ENCODE measurements at regions not wholly inside any gene's neighbourhood (a gene's known extent, or its start where the extent isn't known, plus 50 kb on each side); places are given as distances from the start of the nearest gene placed in this dataset.

GRCh38 chr4:180860089-180860720 lies 1383.0 kb upstream of the TENM3 start:
- TF ChIP-seq, protein P1, sequence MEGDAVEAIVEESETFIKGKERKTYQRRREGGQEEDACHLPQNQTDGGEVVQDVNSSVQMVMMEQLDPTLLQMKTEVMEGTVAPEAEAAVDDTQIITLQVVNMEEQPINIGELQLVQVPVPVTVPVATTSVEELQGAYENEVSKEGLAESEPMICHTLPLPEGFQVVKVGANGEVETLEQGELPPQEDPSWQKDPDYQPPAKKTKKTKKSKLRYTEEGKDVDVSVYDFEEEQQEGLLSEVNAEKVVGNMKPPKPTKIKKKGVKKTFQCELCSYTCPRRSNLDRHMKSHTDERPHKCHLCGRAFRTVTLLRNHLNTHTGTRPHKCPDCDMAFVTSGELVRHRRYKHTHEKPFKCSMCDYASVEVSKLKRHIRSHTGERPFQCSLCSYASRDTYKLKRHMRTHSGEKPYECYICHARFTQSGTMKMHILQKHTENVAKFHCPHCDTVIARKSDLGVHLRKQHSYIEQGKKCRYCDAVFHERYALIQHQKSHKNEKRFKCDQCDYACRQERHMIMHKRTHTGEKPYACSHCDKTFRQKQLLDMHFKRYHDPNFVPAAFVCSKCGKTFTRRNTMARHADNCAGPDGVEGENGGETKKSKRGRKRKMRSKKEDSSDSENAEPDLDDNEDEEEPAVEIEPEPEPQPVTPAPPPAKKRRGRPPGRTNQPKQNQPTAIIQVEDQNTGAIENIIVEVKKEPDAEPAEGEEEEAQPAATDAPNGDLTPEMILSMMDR (IDR thresholded peaks at IDR 0.05) = no peak
- Mint-ChIP-seq H3K4me3 (ENCODE audit: unreplicated experiment) (no peak overlapping the region), H3K4me1 (ENCODE audit: unreplicated experiment) (no peaks in the 10 kb centered on the region), H3K27me3 (ENCODE audit: unreplicated experiment) (no peaks in the 10 kb centered on the region), H3K36me3 (ENCODE audit: unreplicated experiment) (no peaks in the 10 kb centered on the region), H3K9me3 (ENCODE audit: unreplicated experiment) (peaks cover 8% of the 10 kb centered on the region), H3K27ac (ENCODE audit: unreplicated experiment) (no peak overlapping the region)
- DNase-seq (ENCODE audit: extremely low spot score, unreplicated experiment) = no peak

GRCh38 chr4:180861651-180862050 lies 1381.6 kb upstream of the TENM3 start:
- Mint-ChIP-seq H3K4me3 (ENCODE audit: unreplicated experiment) (no peak overlapping the region), H3K4me1 (ENCODE audit: unreplicated experiment) (no peaks in the 10 kb centered on the region), H3K9me3 (ENCODE audit: unreplicated experiment) (peaks cover 8% of the 10 kb centered on the region), H3K27ac (ENCODE audit: unreplicated experiment) (no peak overlapping the region), H3K36me3 (ENCODE audit: unreplicated experiment) (no peaks in the 10 kb centered on the region), H3K27me3 (ENCODE audit: unreplicated experiment) (no peaks in the 10 kb centered on the region)
- DNase-seq (ENCODE audit: extremely low spot score, unreplicated experiment) = no peak
- TF ChIP-seq, protein P1 (IDR thresholded peaks at IDR 0.05) = no peak

DNA sequence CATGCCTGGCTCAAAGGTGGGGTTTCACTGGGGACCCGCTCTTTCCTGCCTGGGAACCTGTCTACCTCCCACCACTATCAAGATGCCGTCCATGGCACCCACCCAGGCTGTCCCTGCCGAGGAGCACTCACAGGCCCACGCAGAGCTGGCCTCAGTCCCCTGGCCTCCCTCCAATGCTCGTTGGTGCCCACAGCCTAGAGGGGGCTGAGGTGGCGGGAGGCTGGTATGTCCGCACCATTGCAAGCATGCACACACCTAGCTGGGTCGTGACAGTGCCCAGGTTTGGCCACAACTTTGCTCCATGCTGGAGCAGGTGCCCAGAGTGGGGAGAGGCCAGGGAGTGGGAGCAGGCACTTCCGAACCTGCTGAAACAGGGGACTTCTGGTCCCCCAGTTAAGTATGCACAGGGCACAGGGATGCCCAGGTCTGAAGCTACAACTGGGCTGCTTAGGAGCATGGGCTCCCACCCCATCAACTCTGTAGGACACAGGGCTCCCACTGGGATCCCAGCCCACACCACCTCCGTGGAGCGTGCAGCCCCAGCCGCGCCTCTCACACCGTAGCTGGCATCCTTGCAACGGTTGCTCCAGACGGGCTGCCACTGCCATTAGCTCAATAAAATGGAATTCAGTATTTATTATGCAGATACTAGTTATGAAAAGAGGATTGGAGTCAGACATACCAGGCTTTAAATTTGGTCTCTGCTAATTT lies 1376.1 kb upstream of the TENM3 start:
- no peak for DNase-seq (ENCODE audit: extremely low spot score, unreplicated experiment)
- no peak overlapping the region for H3K27ac Mint-ChIP-seq (ENCODE audit: unreplicated experiment)
- H3K4me3 Mint-ChIP-seq (ENCODE audit: unreplicated experiment) = no peak overlapping the region
- H3K27me3 Mint-ChIP-seq (ENCODE audit: unreplicated experiment) = no peaks in the 10 kb centered on the region
- H3K36me3 Mint-ChIP-seq (ENCODE audit: unreplicated experiment) = no peaks in the 10 kb centered on the region
- peaks cover 13% of the 10 kb centered on the region for H3K9me3 Mint-ChIP-seq (ENCODE audit: unreplicated experiment)
- TF ChIP-seq, protein P1 (IDR thresholded peaks at IDR 0.05) = no peak
- H3K4me1 Mint-ChIP-seq (ENCODE audit: unreplicated experiment) = no peaks in the 10 kb centered on the region

DNA sequence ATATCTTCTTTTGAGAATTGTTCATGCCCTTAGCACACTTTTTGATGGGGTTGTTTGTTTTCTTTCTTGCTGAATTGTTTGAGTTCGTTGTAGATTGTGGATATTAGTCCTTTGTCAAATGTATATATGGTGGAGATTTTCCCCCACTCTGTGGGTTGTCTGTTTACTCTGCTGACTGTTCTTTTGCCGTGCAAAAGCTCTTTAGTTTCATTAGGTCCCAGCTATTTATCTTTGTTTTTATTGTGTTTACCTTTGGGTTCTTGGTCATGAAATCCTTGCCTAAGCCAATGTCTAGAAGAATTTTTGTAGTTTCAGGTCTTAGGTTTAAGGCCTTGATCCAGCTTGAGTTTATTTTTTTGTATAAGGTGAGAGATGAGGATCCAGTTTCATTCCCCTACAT lies 1372.6 kb upstream of the TENM3 start:
- Mint-ChIP-seq H3K27me3 (ENCODE audit: unreplicated experiment) (no peaks in the 10 kb centered on the region), H3K27ac (ENCODE audit: unreplicated experiment) (no peak overlapping the region), H3K4me1 (ENCODE audit: unreplicated experiment) (no peaks in the 10 kb centered on the region), H3K36me3 (ENCODE audit: unreplicated experiment) (no peaks in the 10 kb centered on the region), H3K4me3 (ENCODE audit: unreplicated experiment) (no peak overlapping the region), H3K9me3 (ENCODE audit: unreplicated experiment) (peaks cover 13% of the 10 kb centered on the region)
- TF ChIP-seq, protein P1 (IDR thresholded peaks at IDR 0.05) = no peak
- DNase-seq (ENCODE audit: extremely low spot score, unreplicated experiment) = no peak

DNA sequence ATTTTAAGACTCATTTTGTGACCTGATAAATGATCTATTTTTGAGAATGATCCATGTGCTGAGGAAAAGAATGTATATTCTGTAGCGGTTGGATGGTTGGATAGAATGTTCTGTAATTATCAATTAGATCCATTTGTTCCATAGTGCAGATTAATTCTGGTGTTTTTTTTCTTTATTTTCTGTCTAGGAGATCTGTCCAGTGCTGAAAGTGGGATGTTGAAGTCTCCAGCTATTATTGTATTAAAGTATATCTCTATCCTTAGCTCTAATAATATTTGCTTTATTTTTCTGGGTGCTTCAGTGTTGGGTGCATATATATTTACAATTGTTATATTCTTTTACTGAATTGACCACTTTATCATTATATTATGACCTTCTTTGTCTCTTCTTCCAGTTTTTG lies 1344.9 kb upstream of the TENM3 start:
- no peaks in the 10 kb centered on the region for H3K27me3 Mint-ChIP-seq (ENCODE audit: unreplicated experiment)
- H3K4me3 Mint-ChIP-seq (ENCODE audit: unreplicated experiment) = no peak overlapping the region
- H3K36me3 Mint-ChIP-seq (ENCODE audit: unreplicated experiment) = no peaks in the 10 kb centered on the region

More for the DNA sequence above, 1344.9 kb upstream of the TENM3 start:
- TF ChIP-seq, protein P1 (IDR thresholded peaks at IDR 0.05) = no peak
- no peak overlapping the region for H3K27ac Mint-ChIP-seq (ENCODE audit: unreplicated experiment)
- H3K4me1 Mint-ChIP-seq (ENCODE audit: unreplicated experiment) = no peaks in the 10 kb centered on the region
- DNase-seq (ENCODE audit: extremely low spot score, unreplicated experiment) = no peak
- H3K9me3 Mint-ChIP-seq (ENCODE audit: unreplicated experiment) = peaks cover 23% of the 10 kb centered on the region

Measured in osteocyte (in vitro differentiated cells).